Cardiac fibroblast (primary cell): ENCODE measurements at regions not wholly inside any gene's neighbourhood (a gene's known extent, or its start where the extent isn't known, plus 50 kb on each side); places are given as distances from the start of the nearest gene placed in this dataset.

Experiments used
- DNase-seq, 2 donors: peaks; one replicate each; pipeline versions ENCODE4 v3.0.0 to v3.0.0-alpha.2; 2010; ENCODE audit warnings: low read depth in 2 of 2
- H3K4me3 ChIP-seq, 2 donors: replicated peaks in 1 of 2; 1 replicate in 1 of 2; 2 replicates in 1 of 2; pipeline ENCODE4 v1.5.1; 2011; ENCODE audit warnings: low read depth in 2 of 2, low read length in 2 of 2, mild to moderate bottlenecking in 2 of 2, moderate library complexity in 1 of 2
- CTCF ChIP-seq: IDR thresholded peaks from one replicate; pipeline ENCODE4 v1.5.1; 2011; ENCODE audit warnings: low read depth, mild to moderate bottlenecking, low read length, inconsistent platforms

- TF ChIP-seq CTCF = no peak
- no peak for DNase-seq
- no peak overlapping the region for H3K4me3 ChIP-seq
These were observed 103.2 kb upstream of the VANGL1 start for GRCh38 chr1:115538579-115538978.

GRCh38 chr1:115537415-115537814 is 104.4 kb upstream of the VANGL1 start:
- TF ChIP-seq CTCF = no peak
- H3K4me3 ChIP-seq = no peak overlapping the region
- DNase-seq = no peak

- H3K4me3 ChIP-seq = no peak overlapping the region
- TF ChIP-seq CTCF = no peak
- no peak for DNase-seq
These were observed 105.4 kb upstream of the VANGL1 start for GRCh38 chr1:115536279-115536816.

GRCh38 chr1:115534106-115534505 is 107.7 kb upstream of the VANGL1 start:
- no peak overlapping the region for H3K4me3 ChIP-seq
- TF ChIP-seq CTCF = no peak
- DNase-seq = no peak

- H3K4me3 ChIP-seq = no peak overlapping the region
- DNase-seq = peak in 1 of 2 donors; percentile 41
- TF ChIP-seq CTCF = no peak
These were observed 110.0 kb upstream of the VANGL1 start for GRCh38 chr1:115531631-115532264.

GRCh38 chr1:115530407-115530806 is 111.4 kb upstream of the VANGL1 start:
- H3K4me3 ChIP-seq = no peak overlapping the region
- peak; percentile 31 to 72 for DNase-seq
- no peak for TF ChIP-seq CTCF
